ENCODE measurements at regions not wholly inside any gene's neighbourhood (a gene's known extent, or its start where the extent isn't known, plus 50 kb on each side); places are given as distances from the start of the nearest gene placed in this dataset.

GRCh38 chr3:132974097-132974496 lies 64.1 kb upstream of the TMEM108 start:
- POLR2A ChIA-PET: no interaction called here
- WGBS (ENCODE audit: low lambda C conversion rate): 66% methylated on average over 7 of the region's 7 CpGs
- Histone ChIP-seq H3K4me3 (ENCODE audit: low read depth in 2 of 2, low read length in 1 of 2) (no peak overlapping the region), H3K9me2 (no peaks in the 10 kb centered on the region), H3K27ac (ENCODE audit: low read depth in 2 of 2, low read length in 1 of 2) (no peak overlapping the region), H3K9ac (no peak overlapping the region), H4K20me1 (ENCODE audit: insufficient read depth) (no peaks in the 10 kb centered on the region), H3F3A (replicated peaks; ENCODE audit: insufficient read depth) (no peaks in the 10 kb centered on the region), H3K4me1 (ENCODE audit: control insufficient read depth in 1 of 2, insufficient read depth in 2 of 2, low read depth in 1 of 2, low read length in 1 of 2) (no peaks in the 10 kb centered on the region), H3K27me3 (ENCODE audit: insufficient read depth) (no peaks in the 10 kb centered on the region), H3K79me2 (ENCODE audit: insufficient read depth) (no peaks in the 10 kb centered on the region), H3K36me3 (replicated peaks in 1 of 2; ENCODE audit: control insufficient read depth in 1 of 2, insufficient read depth in 2 of 2, low read length in 1 of 2) (no peaks in the 10 kb centered on the region), H3K9me3 (no peaks in the 10 kb centered on the region), H3K4me2 (no peak overlapping the region), H2AFZ (ENCODE audit: low read depth) (no peak overlapping the region)
- DNase-seq: no peak
- TF ChIP-seq NFIC (IDR thresholded peaks at IDR 0.05; ENCODE audit: borderline replicate concordance): no peak
- no peak for TF ChIP-seq CHD2 (IDR thresholded peaks at IDR 0.05; ENCODE audit: low read length, partially characterized antibody)
- TF ChIP-seq MXI1 (IDR thresholded peaks at IDR 0.05; ENCODE audit: low read depth, low read length): no peak
- TF ChIP-seq RCOR1 (IDR thresholded peaks at IDR 0.05; ENCODE audit: low read length): no peak
- no peak for TF ChIP-seq FOSL2 (IDR thresholded peaks at IDR 0.05; ENCODE audit: borderline replicate concordance, low read depth)
- no peak for TF ChIP-seq CTCF (IDR thresholded peaks at IDR 0.05)
- TF ChIP-seq GATA2 (CRISPR knock-in tag; IDR thresholded peaks at IDR 0.05): no peak
- TF ChIP-seq MEF2A (IDR thresholded peaks at IDR 0.05; ENCODE audit: borderline replicate concordance, low read depth): no peak
- no peak for TF ChIP-seq REST (IDR thresholded peaks at IDR 0.05; ENCODE audit: low read depth, low read length)
- no peak for TF ChIP-seq EP300 (IDR thresholded peaks at IDR 0.05; ENCODE audit: borderline replicate concordance in 1 of 2, low read depth in 1 of 2, low read length in 1 of 2)
- no peak for TF ChIP-seq SIN3A (IDR thresholded peaks at IDR 0.05; ENCODE audit: borderline replicate concordance, low read depth, low read length)
- TF ChIP-seq TCF12 (IDR thresholded peaks at IDR 0.05): no peak
- no peak for TF ChIP-seq NRF1 (IDR thresholded peaks at IDR 0.05; ENCODE audit: low read depth, low read length)
- no peak for TF ChIP-seq TAF1 (IDR thresholded peaks at IDR 0.05; ENCODE audit: borderline replicate concordance, low read depth, low read length)
- TF ChIP-seq ZBTB33 (IDR thresholded peaks at IDR 0.05; ENCODE audit: borderline replicate concordance, low read depth): no peak
- TF ChIP-seq YY1 (IDR thresholded peaks at IDR 0.05; ENCODE audit: low read depth): no peak
- no peak for TF ChIP-seq FOXJ3 (CRISPR knock-in tag; IDR thresholded peaks at IDR 0.05)
- no peak for TF ChIP-seq RXRA (IDR thresholded peaks at IDR 0.05; ENCODE audit: borderline replicate concordance, low read depth)
- TF ChIP-seq EZH2phosphoT487 (IDR thresholded peaks at IDR 0.05; ENCODE audit: borderline replicate concordance, low read depth): no peak
- no peak for TF ChIP-seq FOXM1 (IDR thresholded peaks at IDR 0.05; ENCODE audit: low read depth)
- CTCF ChIA-PET: no interaction called here
